G401 (cell line): ENCODE measurements at regions not wholly inside any gene's neighbourhood (a gene's known extent, or its start where the extent isn't known, plus 50 kb on each side); places are given as distances from the start of the nearest gene placed in this dataset.
"Not testable (repeated sequence)": the region's sequence is repeated elsewhere in the genome, so short reads cannot be mapped to it uniquely, and the experiment has no call there.

ENCODE experiments used
- DNase-seq: peaks from one replicate; pipeline ENCODE4 v3.0.0-alpha.2; 2015; ENCODE audit warnings: low spot score
- in situ Hi-C: cut with HindIII; loops from 2 replicates; pipeline ENCODE4 v1.10.0; 2016; ENCODE audit warnings: low sequenced_read_pairs, mixed read lengths

DNA sequence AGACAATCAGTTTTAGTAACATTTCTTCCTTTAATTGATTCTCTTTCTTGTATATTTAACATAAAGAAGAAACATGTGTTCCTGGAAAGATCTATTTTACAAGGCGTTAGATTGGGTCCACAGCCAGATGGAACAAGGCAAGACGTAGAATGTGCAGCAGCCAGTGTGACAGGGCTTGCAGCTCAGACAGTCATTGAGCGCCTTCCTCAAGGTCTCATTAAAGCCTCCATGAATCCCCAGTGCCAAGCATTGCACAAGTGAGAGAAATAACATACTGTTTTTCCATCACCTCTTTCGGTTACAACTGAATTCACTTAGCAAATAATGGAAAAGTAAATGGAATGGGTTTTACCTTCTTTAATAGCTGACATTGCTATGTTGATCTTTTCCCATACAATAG lies 292.5 kb downstream of the USP46 start:
- DNase-seq = no peak
- in situ Hi-C loops = no loop called here

DNA sequence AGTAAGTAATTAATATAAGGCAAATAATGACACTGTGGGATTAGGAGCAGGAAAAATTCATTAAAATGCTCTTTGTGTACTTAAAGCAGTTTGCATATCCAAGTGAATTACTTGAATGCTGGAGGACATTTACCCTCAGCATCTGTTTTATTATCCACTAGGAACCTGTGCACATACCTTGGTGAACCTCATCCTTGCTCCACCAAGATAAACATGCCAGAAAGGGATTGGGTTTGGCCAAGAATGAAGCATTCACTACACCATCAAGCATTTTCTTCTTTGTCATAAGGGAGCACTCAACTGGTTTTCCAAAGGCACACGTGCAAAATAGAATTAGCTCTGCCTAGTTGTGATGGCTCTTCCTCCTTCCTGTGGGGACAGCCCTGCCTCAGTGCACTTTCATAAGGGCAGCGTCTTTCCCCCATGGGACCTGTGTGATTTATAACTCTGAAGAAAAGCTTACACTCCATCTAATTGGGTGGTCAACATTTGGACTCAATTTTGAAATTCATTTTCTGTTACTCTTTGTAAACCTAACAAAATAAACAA lies 291.7 kb downstream of the USP46 start:
- in situ Hi-C loops = no loop called here
- no peak for DNase-seq

DNA sequence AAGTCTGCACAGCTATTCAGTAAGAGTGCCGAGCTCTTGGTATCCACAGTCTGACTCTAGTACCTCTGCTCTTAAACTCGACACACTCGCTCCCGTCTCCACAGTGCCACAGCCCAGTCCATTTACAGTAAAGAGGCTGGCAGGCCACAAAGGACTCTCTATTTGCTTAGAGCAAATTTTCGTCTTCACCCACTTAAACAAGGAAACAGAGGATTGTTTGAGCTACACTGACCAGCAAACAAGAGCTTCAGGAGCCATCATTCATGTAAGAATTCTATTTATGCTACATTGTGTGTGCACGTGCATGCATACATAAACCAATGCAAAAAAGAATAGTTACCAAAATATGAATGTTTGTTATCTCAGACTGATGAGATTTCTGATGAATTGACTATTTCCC lies 290.2 kb downstream of the USP46 start:
- no peak for DNase-seq
- in situ Hi-C loops = no loop called here

DNA sequence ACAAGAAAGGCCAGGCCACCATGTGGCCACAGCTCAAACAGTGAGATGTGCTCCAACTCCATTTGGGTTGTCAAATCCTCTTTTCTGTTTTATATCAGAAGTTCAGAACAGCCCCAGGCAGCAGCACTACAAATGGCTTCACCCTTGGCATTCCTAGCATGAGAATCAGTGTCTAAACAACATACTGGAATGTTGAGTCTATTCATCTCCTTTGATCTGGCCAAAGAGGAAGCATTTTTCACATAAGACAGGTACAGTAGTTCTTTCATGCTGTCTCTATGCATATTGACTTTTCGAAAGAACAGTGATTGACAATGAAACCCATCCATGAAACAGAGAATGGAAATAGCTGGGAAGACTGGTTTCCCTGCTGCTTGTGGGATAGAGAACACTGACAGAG lies 289.5 kb downstream of the USP46 start:
- in situ Hi-C loops = no loop called here
- DNase-seq = no peak

DNA sequence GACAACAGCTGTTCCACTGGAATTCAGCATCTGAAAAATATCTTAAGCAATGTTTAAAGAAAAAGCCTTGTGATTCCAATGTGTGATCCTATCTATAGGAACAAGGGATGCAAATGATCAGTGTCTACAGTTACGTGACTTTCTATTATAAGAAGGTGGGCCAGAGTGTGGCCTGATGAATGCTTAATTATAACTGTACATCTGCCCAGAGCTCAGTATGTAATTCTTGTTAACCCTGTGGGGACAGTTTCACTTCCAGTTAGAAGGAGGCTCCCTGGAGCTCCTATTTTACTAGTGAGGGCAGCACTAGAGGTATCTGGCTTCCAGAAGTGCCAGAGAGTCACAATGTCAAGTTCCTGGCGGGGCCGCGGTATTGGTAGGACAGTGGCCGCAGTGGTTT lies 288.5 kb downstream of the USP46 start:
- in situ Hi-C loops = no loop called here
- no peak for DNase-seq

DNA sequence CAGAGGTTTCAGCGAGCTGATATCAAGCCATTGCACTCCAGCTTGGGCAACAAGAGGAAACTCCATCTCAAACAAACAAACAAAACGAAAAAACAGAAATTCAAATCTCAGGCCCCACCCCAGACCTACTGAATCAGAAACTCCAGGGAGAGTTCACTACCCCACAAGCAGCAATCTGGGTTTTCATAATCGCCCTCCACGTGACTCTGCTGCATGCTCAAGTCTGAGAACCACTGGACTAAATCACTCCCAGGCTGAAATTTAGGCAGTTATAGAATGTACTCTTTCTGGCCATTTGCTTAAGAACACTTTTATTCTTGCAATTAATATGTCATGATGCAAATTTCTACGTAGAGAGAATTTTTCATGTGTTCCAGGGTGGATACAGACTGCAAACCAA lies 287.3 kb downstream of the USP46 start:
- no peak for DNase-seq
- in situ Hi-C loops = no loop called here

DNA sequence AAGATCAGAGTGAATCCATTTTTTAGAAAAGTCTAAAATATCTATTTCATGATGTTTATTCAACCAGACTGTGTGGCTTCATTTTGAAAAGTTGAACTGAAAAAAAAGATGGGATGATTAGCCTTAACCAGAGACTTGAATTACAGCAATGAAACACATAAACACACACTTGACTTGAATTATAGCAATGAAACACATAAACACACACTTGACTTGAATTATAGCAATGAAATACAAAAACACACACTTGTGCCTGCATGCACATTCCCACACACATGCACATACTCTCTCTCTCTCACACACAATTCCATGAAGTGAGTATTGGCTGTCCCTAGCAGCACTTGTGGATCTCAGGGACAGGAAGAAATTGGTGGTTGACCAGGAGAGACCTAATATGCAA lies 286.8 kb downstream of the USP46 start:
- no peak for DNase-seq
- in situ Hi-C loops = no loop called here

DNA sequence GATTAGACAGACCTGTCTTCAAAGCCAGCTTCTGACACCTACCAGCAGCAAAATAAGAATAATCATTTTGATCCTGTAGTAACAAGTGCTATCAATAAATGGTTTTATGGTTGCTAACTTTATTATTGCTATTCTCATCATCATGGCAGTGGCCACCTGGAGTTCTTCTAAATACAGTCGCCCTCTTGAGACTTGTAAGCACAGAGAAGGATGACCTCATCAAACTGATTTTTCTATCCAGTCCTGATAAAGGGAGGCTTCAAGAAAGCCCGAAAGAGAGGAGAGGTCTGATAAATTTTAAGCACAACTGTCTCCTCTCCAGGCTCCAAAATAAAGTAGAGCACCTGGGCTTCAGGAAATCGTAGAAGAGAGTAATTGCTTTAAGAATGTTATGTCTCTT lies 286.4 kb downstream of the USP46 start:
- DNase-seq = no peak
- in situ Hi-C loops = no loop called here

DNA sequence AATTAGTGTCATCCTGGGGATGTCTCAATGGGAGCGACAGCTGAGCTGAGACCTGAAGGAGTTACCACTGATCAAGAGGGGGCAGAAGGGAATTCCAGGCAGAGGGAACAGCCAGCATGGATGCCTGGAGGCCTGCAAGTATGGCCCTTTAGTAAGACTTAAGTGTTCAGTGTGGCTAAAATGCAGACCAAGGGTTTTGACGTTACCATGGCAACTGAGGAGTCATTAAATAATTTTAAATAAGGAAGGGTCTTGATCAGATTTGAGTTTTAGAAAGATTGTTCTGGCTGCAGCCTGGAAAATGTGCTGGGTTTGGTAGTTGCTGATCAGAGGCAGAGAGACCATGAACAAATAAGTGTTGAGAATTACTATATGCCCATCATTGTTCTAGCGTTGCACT lies 285.5 kb downstream of the USP46 start:
- no peak for DNase-seq
- in situ Hi-C loops = no loop called here

DNA sequence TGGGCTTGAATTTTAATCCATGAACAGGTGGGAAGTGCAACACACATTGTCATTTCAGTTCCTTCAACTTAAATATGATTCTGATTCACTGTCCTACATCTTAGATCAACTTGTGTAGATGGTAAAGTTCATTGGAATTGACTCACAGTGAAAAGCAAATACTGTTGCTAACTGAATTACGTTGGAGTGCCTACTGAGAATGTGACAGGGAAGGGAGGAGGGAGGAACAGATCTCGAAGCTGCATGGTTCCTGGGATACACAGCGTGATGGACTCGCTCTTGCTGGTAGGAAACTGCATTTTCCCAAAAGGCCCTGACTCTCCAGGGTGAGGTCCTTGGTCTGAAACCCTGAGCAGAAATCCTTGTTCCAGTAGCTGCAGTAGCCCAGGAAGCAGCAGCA lies 284.2 kb downstream of the USP46 start:
- in situ Hi-C loops = no loop called here
- DNase-seq = peak; percentile 13

DNA sequence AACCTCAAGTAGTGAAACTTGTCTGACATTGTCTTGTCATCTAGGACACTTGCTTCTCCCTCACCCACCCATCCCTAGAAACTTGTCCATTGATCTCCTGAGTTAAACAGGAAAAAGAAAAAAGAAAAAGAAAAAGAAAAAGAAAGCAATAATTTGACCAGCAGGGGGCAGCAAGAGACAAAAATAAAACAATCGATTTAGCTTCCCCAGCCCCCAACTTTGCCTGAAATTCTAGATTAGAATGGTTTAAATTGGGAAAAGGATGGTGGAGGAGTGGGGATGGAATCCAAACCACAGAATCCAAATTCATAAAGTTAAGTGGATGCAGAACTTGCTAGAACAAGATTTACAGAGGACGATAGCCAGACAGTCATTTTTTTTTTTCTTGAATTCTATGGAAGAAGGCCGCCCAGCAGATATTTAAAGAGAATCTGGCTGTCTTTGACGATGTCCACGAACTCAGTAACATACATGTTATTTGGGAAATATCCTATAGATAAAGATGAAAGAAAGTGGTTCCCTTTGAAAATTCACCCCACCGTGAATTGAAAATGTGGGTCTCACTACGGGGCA lies 282.9 kb downstream of the USP46 start:
- in situ Hi-C loops = no loop called here
- peak; percentile 66 for DNase-seq

DNA sequence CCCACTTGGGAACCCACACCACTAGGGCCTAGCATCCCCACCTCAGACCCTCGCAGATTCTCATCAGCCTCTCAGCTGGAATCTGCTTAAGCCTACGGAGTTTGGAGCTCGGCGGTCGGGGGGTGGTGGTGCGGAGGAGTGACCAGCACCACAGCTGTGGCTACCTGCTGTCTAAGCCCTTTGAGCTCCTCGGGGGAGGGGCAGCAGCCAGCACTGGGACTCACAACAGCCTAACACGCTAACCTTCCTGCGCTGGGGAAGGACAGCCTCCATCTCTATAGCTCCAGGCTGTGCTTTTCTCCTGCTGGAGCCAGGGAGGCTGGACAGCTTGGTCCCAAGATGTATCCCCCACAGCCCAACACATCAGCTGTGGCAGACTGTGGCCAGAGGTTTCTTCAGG lies 281.5 kb downstream of the USP46 start:
- DNase-seq = no peak
- in situ Hi-C loops = no loop called here

DNA sequence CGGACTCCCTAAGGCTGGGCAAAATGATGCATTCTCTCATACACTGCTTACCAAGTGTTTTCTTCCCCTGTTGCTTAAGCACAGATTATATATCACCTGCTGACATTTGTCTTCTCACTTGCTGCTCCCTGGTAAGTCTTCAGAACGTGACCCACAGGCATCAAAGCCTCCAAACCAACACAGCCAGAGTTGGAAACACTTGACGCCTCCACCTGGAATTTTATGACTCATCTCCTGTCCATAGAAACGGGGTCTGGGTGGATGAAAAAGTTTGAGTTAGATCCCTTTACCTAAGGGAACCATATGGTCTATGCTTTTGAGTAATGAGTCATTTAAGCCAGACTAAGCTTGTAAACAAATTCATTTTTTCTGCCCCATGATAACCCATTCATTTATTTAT lies 251.6 kb downstream of the USP46 start:
- in situ Hi-C loops = no loop called here
- DNase-seq = no peak

DNA sequence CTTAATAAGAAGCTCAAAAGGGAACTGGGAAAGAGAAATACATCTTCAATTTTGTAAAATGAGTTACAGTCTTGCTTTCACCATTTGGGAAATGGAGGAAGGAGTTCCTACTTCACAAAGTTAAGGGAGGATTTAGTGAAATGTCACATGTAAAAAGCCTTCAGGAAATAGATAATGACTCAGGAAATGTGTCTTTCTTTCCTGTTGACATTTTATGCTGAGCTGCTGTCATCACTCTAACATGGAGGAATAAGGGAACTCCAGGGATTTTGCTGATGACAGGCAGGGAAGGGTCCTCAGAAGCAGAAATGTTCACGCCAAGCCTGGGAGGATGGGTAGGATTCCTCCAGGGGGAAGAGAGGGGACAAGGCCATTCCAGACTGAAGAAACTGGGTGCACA lies 251.1 kb downstream of the USP46 start:
- DNase-seq = no peak
- in situ Hi-C loops = no loop called here

DNA sequence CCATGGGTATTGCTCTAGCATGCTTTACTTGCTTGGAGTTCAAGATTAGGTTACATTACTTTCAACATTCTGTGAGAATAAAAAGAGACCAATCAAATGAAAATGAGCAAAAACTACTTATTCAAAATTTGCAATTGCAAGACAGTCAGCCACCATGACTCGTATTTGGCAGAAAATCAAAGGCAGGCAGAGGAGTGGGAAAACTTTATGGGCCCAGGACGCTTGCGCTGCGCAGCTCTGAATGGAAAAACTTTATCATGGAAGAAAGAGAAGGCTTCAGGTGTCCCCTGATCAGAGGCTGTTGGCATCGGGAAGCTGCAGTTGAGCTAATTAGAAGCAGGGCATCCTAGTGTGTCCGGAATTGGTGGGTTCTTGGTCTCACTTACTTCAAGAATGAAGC lies 250.6 kb downstream of the USP46 start:
- no peak for DNase-seq
- in situ Hi-C loops = no loop called here

DNA sequence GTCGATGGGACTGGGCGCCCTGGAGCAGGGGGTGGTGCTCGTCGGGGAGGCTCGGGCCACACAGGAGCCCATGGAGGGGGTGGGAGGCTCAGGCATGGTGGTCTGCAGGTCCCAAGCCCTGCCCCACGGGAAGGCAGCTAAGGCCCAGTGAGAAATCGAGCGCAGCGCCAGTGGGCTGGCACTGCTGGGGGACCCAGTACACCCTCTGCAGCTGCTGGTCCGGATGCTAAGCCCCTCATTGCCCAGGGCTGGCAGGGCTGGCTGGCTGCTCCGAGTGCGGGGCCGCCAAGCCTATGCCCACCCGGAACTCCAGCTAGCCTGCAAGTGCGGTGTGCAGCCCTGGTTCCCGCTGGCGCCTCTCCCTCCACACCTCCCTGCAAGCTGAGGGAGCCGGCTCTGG lies 249.3 kb downstream of the USP46 start:
- in situ Hi-C loops, DNase-seq: not testable (repeated sequence)

DNA sequence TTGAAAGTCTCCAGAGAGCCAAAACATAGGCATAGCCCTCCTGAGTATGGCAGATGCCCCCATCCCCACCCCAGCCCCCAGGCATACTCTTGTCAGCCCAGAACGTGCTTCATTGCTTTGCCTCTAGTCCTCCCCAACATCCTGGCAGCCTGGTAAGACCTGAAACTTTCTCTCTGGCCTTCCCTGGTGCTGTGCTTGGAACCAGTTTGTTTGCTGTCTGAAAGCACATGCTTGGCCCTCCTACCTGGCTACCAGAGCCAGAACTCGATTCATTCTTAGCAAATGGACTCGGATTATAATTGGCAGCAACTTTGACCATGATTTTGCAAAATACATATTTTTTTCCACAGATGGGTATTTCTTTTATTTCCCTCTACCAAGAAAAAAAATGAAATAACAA lies 248.1 kb downstream of the USP46 start:
- DNase-seq = no peak
- in situ Hi-C loops = no loop called here

DNA sequence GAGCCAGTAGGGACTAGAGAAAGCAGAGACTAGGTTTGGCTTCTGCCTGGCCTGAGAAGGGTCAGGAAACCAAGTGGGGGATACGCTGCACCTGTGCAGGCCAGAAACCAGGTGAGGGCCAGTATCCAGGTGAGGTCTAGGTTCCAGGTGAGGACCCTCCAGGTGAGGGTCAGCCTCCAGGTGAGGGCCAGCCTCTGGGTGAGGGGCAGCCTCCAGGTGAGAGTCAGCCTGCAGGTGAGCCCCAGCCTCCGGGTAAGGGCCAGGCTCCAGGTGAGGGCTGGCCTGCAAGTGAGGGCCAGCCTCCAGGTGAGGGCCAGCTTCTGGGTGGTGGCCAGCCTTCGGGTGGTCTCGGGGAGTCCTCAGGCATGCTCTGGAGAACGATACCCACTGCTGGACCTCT lies 238.8 kb downstream of the USP46 start:
- in situ Hi-C loops = no loop called here
- DNase-seq = no peak

DNA sequence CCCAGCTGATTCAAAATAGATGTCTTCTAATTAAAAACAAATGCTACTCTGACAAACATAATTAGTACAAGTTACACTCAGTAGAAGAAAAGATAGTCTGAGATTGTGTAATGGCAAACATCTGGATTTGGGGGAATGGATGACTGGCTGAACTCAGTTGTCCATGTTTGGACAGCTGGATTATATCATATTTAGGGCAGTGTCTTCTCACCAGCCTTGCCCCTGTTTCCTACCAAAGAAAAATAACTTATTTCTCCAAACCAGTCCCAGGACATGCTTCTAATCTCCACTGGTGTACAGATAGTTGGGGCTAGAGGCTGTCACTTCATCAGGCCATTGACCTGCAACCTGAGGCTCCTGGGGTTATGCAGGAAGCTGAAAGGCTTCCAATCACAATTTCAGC lies 237.3 kb downstream of the USP46 start:
- no peak for DNase-seq

DNA sequence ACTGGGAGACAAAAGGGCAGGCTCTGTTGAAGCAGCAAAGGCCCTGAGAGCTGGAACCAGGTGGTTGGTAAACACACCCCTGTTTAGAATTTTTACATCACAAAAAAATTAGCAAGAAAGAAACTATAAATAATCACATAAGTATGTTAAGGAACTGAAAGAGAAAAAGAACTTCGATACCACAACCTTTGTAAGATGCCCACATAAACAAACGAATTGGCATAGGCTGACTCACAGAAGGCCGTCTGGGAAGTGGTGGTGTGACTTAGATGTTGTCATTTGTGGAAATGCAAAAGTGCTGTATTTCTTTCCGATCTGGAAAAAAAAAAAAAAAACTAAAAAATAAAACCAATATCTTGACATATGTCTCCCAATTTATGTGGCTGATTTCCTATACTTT lies 235.1 kb downstream of the USP46 start:
- no peak for DNase-seq
- in situ Hi-C loops = no loop called here

More for the DNA sequence above, 237.3 kb downstream of the USP46 start:
- in situ Hi-C loops = no loop called here

DNA sequence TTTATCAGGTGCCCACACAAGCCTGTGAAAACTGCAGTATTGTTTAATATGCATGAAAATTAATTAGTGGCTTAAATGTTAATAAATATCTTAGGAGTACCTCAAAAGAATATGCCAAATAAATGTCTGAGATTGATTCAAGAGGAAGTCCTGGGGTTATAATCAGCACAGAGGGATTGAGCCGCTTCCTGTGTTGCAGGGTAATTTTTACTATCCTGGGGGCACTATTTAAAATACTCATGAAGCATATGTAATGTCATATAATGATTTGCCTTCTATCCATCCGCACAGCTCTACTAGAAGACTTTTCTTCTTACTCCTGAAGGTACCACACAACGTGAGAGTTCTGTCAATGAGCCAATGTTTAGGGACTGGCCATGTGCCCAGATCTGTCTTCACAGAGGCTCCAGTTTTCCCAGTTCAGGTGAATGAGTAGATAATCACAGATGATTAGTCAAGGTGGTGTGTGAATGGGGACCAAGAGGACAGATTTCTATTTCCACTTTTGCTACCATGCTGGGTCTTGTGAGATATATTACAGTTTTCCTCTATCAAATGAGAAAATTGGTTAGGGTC lies 233.3 kb downstream of the USP46 start:
- in situ Hi-C loops = no loop called here
- DNase-seq = no peak
